DND-41 (cell line): ENCODE measurements at regions not wholly inside any gene's neighbourhood (a gene's known extent, or its start where the extent isn't known, plus 50 kb on each side); places are given as distances from the start of the nearest gene placed in this dataset.

Source experiments
- EZH2 ChIP-seq: IDR thresholded peaks from 3 replicates; pipeline ENCODE4 v1.6.1; 2012; ENCODE audit warnings: borderline replicate concordance, low read depth, mild to moderate bottlenecking, moderate library complexity, low read length, inconsistent platforms; ENCODE audit not compliant: severe bottlenecking
- TF ChIP-seq, protein P1 (sequence below): IDR thresholded peaks from 2 replicates; pipeline ENCODE4 v1.5.1; 2012; ENCODE audit warnings: borderline replicate concordance, low read length, moderate library complexity, mild to moderate bottlenecking; ENCODE audit not compliant: poor library complexity, severe bottlenecking; ENCODE audit errors: extremely low read depth

DNA sequence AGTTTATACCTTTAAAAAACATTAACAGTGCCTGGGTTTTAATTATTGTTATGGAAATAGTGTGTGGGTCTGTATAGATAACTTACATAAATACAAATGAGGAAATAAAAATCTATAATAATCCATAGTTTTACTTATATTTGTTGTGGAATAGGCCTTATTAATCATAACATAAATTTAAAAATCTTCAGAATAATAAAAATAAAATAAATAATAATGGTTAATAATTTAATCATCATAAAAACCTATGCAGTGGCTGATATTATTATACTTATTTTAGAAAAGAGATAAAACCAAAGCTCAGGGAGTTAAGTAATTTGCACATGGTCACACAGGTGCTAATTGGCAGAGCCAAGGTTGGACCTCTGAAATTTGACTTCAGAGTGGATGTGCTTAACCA lies 785.3 kb upstream of the SEMA6A start:
- TF ChIP-seq, protein P1, sequence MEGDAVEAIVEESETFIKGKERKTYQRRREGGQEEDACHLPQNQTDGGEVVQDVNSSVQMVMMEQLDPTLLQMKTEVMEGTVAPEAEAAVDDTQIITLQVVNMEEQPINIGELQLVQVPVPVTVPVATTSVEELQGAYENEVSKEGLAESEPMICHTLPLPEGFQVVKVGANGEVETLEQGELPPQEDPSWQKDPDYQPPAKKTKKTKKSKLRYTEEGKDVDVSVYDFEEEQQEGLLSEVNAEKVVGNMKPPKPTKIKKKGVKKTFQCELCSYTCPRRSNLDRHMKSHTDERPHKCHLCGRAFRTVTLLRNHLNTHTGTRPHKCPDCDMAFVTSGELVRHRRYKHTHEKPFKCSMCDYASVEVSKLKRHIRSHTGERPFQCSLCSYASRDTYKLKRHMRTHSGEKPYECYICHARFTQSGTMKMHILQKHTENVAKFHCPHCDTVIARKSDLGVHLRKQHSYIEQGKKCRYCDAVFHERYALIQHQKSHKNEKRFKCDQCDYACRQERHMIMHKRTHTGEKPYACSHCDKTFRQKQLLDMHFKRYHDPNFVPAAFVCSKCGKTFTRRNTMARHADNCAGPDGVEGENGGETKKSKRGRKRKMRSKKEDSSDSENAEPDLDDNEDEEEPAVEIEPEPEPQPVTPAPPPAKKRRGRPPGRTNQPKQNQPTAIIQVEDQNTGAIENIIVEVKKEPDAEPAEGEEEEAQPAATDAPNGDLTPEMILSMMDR = no peak
- no peak for TF ChIP-seq EZH2
